ENCODE measurements at regions not wholly inside any gene's neighbourhood (a gene's known extent, or its start where the extent isn't known, plus 50 kb on each side); places are given as distances from the start of the nearest gene placed in this dataset.

DNA sequence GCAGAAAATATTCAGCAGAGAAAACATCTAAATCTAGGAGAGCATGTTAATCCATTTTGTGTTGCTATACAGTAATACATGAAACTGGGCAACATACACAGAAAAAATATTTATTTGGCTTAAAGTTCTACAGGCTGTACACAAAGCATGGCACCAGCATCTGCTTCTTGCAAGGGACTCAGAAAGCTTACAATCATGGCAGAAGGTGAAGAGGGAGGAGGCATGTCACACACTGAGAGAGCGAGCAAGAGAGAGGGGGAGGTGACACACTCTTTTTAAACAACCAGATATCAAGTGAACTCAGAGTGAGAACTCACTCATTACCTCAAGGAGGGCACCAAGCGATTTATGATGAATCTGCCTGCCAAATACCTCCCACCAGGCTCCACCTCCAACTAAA lies 94.2 kb upstream of the CNOT2 start:
- TF ChIP-seq, protein P1, sequence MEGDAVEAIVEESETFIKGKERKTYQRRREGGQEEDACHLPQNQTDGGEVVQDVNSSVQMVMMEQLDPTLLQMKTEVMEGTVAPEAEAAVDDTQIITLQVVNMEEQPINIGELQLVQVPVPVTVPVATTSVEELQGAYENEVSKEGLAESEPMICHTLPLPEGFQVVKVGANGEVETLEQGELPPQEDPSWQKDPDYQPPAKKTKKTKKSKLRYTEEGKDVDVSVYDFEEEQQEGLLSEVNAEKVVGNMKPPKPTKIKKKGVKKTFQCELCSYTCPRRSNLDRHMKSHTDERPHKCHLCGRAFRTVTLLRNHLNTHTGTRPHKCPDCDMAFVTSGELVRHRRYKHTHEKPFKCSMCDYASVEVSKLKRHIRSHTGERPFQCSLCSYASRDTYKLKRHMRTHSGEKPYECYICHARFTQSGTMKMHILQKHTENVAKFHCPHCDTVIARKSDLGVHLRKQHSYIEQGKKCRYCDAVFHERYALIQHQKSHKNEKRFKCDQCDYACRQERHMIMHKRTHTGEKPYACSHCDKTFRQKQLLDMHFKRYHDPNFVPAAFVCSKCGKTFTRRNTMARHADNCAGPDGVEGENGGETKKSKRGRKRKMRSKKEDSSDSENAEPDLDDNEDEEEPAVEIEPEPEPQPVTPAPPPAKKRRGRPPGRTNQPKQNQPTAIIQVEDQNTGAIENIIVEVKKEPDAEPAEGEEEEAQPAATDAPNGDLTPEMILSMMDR (conservative IDR thresholded peaks at IDR 0.05; ENCODE audit: low read depth in 2 of 2), result no peak
- no peak for TF ChIP-seq EZH2 (IDR thresholded peaks at IDR 0.05; ENCODE audit: low read depth, unreplicated experiment)
